ES-I3 (cell line): ENCODE measurements at regions not wholly inside any gene's neighbourhood (a gene's known extent, or its start where the extent isn't known, plus 50 kb on each side); places are given as distances from the start of the nearest gene placed in this dataset.
"Not testable (repeated sequence)": the region's sequence is repeated elsewhere in the genome, so short reads cannot be mapped to it uniquely, and the experiment has no call there.

Experiments used
- H3K36me3 ChIP-seq: 2 replicates; pipeline ENCODE4 v1.6.1; 2013; ENCODE audit warnings: mild to moderate bottlenecking, low read length, control low read depth, moderate library complexity; ENCODE audit not compliant: insufficient read depth
- H3K4me1 ChIP-seq: 2 replicates; pipeline ENCODE4 v1.6.1; 2013; ENCODE audit warnings: mild to moderate bottlenecking, control low read depth, low read length; ENCODE audit not compliant: insufficient read depth
- H3K9ac ChIP-seq: 2 replicates; pipeline ENCODE4 v1.6.1; 2013; ENCODE audit warnings: low read depth, mild to moderate bottlenecking, low read length, moderate library complexity
- H3K9me3 ChIP-seq: 2 replicates; pipeline ENCODE4 v1.6.1; 2013; ENCODE audit warnings: mild to moderate bottlenecking, low read length, moderate library complexity; ENCODE audit not compliant: control insufficient read depth, insufficient read depth

DNA sequence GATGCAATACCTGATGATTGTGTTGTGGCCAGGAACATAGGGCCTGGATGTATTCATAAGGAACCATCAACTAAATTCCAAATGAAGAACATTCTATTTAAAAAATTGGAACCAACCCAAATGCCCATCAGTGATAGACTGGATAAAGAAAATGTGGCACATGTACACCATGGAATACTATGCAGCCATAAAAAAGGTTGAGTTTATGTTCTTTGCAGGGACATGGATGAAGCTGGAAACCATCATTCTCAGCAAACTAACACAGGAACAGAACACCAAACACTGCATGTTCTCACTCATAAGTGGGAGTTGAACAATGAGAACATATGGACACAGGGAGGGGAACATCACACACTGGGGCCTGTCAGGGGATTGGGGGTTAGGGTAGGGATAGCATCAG, 150.6 kb downstream of the DUSP10 start:
- not testable (repeated sequence) for H3K36me3 ChIP-seq, H3K4me1 ChIP-seq, H3K9me3 ChIP-seq, H3K9ac ChIP-seq

DNA sequence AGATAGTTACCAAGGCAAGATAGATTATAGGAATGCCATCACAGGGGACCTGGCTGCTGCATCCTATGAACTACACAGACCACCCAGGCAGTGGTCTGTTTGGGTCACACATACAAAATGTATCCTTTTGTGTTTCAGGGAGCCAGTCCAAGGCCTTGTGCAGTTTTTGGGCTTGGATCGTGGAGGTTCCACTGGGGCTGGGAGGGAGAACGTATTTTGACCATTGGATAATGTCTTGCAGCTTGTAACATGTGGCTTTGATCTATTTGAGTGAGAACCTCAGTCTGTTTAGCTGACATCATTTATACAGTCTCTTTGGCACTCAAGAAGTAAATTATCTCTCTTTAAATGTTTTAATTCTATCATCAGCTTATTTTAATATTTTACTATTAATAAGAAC, 147.3 kb downstream of the DUSP10 start:
- H3K36me3 ChIP-seq = no peaks in the 10 kb centered on the region
- no peaks in the 10 kb centered on the region for H3K9me3 ChIP-seq
- no peak overlapping the region for H3K9ac ChIP-seq
- no peaks in the 10 kb centered on the region for H3K4me1 ChIP-seq

DNA sequence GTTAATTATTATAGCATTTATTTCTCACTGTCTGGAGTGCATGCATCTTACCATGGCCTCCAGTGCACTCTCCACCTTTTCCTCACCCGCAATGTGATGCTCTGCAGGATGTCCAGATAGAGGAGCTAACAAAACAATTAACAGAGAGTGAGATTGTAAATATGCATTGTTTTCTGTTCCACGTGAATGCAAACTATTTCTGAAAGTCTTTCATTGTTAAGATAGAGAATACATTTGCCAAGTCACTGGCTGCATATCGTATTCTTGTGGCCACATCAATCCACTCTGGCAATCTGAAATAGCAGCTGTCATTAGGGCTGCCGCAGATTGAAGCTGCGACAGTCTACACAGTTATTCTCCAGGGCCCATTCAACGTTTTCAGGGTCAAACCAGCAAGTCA, 143.8 kb downstream of the DUSP10 start:
- H3K36me3 ChIP-seq = no peaks in the 10 kb centered on the region
- no peaks in the 10 kb centered on the region for H3K9me3 ChIP-seq
- no peaks in the 10 kb centered on the region for H3K4me1 ChIP-seq
- no peak overlapping the region for H3K9ac ChIP-seq

DNA sequence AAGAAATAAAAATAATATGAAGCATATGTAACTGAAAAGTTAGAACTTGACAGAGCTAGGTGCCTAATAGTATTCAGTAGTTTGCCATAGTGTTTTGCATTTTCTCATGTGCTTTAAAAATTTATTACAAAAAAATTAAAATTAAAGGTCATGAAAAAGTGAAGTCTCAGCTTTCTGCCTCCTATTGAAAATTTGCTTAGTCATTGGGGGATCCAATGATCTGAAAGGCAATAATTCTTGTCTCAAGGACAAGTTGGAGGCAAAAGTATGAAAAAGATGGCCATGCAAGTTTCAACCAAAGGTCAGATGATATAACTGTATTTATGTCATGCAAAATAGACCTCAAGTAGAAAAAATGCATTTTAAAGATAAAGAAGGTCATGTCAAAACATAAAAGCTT, 140.7 kb downstream of the DUSP10 start:
- Histone ChIP-seq H3K9ac (no peak overlapping the region), H3K36me3 (no peaks in the 10 kb centered on the region), H3K9me3 (no peaks in the 10 kb centered on the region), H3K4me1 (no peaks in the 10 kb centered on the region)

DNA sequence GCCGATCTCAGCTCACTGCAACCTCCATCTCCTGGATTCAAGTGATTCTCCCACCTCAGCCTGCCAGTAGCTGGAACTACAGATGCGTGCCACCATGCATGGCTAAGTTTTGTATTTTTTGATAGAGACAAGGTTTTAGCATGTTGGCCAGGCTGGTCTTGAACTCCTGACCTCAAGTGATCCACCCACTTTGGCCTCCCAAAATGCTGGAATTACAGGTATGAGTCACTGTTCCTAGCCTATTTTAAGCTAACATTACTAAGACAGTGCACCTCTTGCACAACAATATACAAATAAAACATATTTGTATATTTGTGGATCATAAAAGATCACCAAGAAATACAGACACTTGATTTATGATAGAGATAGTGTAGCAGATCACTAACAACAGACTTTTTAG, 139.1 kb downstream of the DUSP10 start:
- no peak overlapping the region for H3K9ac ChIP-seq
- H3K9me3 ChIP-seq = no peaks in the 10 kb centered on the region
- H3K4me1 ChIP-seq = no peaks in the 10 kb centered on the region
- no peaks in the 10 kb centered on the region for H3K36me3 ChIP-seq

DNA sequence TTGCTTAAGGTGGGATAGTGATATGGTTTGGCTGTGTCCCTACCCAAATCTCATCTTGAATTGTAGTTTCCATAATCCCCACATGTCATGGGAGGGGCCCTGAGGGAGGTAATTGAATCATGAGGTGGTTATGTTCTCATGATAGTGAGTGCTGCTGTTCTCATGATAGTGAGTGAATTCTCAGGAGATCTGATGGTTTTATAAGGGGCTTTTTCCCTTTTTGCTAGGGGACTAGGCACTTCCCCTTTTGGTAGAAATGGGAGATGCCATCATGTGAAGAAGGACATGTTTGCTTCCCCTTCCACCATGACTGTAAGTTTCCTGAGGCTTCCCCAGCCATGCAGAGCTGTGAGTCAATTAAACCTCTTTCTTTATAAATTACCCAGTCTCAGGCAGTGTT, 137.5 kb downstream of the DUSP10 start:
- H3K4me1 ChIP-seq, H3K36me3 ChIP-seq, H3K9ac ChIP-seq, H3K9me3 ChIP-seq: not testable (repeated sequence)

DNA sequence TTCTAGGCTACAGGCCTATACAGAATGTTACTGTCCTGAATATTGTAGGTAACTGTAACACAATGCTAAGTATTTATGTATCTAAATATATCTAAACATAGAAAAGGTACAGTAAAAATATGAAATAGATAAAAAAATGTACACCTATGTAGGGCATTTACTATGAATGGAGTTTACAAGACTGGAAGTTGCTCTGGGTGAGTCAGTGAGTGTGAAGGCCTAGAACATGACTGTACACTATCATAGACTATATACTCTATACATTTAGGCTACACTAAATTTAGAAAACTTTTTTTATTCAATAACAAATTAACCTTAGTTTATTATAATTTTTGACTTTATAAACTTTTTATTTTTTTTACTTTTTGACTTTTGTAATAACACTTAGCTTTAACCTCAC, 136.9 kb downstream of the DUSP10 start:
- no peaks in the 10 kb centered on the region for H3K4me1 ChIP-seq
- no peaks in the 10 kb centered on the region for H3K9me3 ChIP-seq
- H3K9ac ChIP-seq = no peak overlapping the region
- H3K36me3 ChIP-seq = no peaks in the 10 kb centered on the region

DNA sequence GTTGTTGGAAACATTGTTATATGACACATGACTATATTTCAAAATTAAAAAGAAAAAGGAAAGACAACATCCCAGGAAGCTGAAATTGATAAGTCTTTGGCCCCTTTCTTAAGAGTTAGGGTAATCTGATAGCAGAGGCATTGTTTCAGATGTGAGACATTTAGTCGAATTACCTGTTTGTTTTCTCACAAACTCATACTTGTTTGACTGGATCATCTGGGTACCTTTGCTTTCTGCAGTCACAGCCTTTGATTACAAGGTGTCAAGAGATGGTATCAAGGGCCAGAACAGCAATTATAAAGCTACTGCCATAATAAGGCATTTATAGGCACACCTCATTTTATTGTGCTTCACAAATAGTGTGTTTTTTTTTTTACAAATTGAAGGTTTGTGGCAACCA, 136.3 kb downstream of the DUSP10 start:
- Histone ChIP-seq H3K4me1 (no peaks in the 10 kb centered on the region), H3K9ac (no peak overlapping the region), H3K36me3 (no peaks in the 10 kb centered on the region)

GRCh38 chr1:221606256-221606655, 135.6 kb downstream of the DUSP10 start:
- Histone ChIP-seq H3K9me3 (no peaks in the 10 kb centered on the region), H3K9ac (no peak overlapping the region), H3K36me3 (no peaks in the 10 kb centered on the region), H3K4me1 (no peaks in the 10 kb centered on the region)

More for the DNA sequence above, 136.3 kb downstream of the DUSP10 start:
- H3K9me3 ChIP-seq = no peaks in the 10 kb centered on the region

GRCh38 chr1:221608835-221609320, 133.0 kb downstream of the DUSP10 start:
- Histone ChIP-seq H3K36me3 (no peaks in the 10 kb centered on the region), H3K9me3 (no peaks in the 10 kb centered on the region), H3K9ac (no peak overlapping the region), H3K4me1 (peaks cover 4% of the 10 kb centered on the region; the same call in 1 of the 2 replicates)

- no peak overlapping the region for H3K9ac ChIP-seq
- peaks cover 4% of the 10 kb centered on the region; the same call in 1 of the 2 replicates for H3K4me1 ChIP-seq
- no peaks in the 10 kb centered on the region for H3K9me3 ChIP-seq
- no peaks in the 10 kb centered on the region for H3K36me3 ChIP-seq
Observed at GRCh38 chr1:221611656-221612046, 130.2 kb downstream of the DUSP10 start.

DNA sequence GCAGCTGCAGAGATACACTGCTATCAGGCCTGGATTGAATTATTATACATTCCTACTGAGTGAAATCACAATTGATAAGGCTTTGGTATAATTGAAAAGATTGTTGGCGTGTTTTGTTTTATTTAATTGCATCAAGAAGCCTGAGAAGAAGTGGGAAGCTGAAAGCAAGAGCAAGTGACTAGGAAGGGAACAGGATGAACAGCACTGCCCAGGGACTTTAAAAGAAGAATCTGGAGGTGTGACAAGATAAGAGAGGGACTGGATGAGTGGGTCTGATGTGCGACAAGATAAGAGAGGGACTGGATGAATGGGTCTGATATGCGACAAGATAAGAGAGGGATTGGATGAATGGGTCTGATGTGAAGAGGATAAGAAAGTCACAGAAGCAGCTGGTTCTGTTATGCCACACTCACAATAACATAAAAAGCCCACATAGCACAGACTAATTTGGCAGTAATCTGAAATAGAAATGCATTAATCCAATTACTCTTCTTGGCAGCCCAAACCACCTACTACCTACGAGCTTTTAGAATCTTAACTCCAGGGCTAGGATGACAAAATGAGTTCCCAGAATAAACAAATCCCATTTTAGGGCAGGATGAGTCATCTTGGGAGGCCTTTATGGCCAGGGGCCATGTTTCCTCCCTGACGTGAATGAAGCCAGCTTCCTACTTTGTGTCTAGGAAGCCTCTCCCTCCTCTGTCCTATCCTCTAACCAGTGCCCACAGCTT, 129.7 kb downstream of the DUSP10 start:
- no peaks in the 10 kb centered on the region for H3K36me3 ChIP-seq
- H3K4me1 ChIP-seq = peaks cover 4% of the 10 kb centered on the region; the same call in 1 of the 2 replicates
- H3K9ac ChIP-seq = no peak overlapping the region
- H3K9me3 ChIP-seq = no peaks in the 10 kb centered on the region

DNA sequence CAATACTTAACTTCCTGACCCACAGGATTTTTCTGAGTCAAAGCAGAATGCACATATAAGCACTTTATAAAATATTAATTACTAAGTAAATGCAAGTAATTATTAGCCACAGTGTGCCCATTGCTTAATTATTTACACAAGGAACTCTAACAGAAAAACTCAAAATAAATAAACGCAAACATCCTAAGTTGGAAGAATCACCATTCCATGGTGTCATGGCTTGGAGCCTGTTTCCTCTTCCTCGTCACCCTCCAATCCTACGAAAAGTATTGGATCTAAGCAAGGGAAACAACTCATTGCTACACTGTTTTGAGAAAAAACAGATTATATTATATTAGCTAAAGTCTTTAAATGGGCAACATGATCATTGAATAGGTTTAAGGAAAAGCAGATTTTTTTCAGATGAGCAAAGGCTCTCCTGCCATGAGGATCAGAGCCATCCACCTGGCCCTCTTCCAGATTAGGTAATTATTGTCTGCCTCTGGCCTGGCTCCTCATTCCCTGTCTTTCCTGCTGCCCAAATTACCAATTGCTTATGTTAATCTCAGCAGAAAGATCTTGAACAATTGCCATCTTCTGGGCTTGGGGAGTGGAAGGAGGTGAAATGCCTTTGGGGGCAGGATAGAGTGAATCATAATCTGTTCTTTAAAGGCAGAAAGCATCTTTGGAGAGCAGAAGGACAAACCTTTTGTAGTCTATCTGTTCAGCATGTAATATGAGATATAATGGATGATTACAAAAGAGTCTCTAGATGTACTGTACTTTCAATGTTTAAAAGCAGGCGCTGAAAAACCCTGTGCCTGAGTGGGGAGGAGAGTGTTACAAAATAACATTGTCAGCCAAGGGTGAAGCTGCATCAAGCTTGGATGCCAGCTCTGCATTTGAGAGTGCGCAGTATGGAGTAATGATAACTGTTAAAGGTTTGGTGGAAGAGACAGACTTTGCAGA, 121.2 kb downstream of the DUSP10 start:
- Histone ChIP-seq H3K9ac (no peak overlapping the region), H3K9me3 (no peaks in the 10 kb centered on the region), H3K4me1 (0 out of 2 replicates have a peak, but pooled peaks cover 3% of the 10 kb centered on the region), H3K36me3 (no peaks in the 10 kb centered on the region)

GRCh38 chr1:221621683-221622082, 120.2 kb downstream of the DUSP10 start:
- Histone ChIP-seq H3K36me3 (no peaks in the 10 kb centered on the region), H3K9me3 (no peaks in the 10 kb centered on the region), H3K9ac (no peak overlapping the region), H3K4me1 (0 out of 2 replicates have a peak, but pooled peaks cover 3% of the 10 kb centered on the region)

GRCh38 chr1:221622389-221622788, 119.5 kb downstream of the DUSP10 start:
- Histone ChIP-seq H3K9me3 (no peaks in the 10 kb centered on the region), H3K9ac (no peak overlapping the region), H3K4me1 (0 out of 2 replicates have a peak, but pooled peaks cover 3% of the 10 kb centered on the region), H3K36me3 (no peaks in the 10 kb centered on the region)
